Duodenal mucosa (tissue), 2 donors: ENCODE measurements at regions not wholly inside any gene's neighbourhood (a gene's known extent, or its start where the extent isn't known, plus 50 kb on each side); places are given as distances from the start of the nearest gene placed in this dataset.

Experiments
- H3K27ac ChIP-seq: one replicate; pipeline ENCODE4 v1.7.0; 2013; ENCODE audit warnings: low read depth, low read length
- H3K27me3 ChIP-seq, 2 donors: one replicate each; pipeline ENCODE4 v1.7.0; 2013; ENCODE audit warnings: low read length in 2 of 2, control low read depth in 1 of 2; ENCODE audit not compliant: insufficient read depth in 2 of 2, control insufficient read depth in 1 of 2
- H3K36me3 ChIP-seq, 2 donors: one replicate each; pipeline ENCODE4 v1.7.0; 2013; ENCODE audit warnings: low read length in 2 of 2, control low read depth in 1 of 2; ENCODE audit not compliant: insufficient read depth in 2 of 2, control insufficient read depth in 1 of 2
- H3K4me1 ChIP-seq, 2 donors: one replicate each; pipeline ENCODE4 v1.7.0; 2013; ENCODE audit warnings: low read length in 2 of 2, control low read depth in 1 of 2; ENCODE audit not compliant: insufficient read depth in 2 of 2, control insufficient read depth in 1 of 2
- H3K4me3 ChIP-seq, 2 donors: one replicate each; pipeline ENCODE4 v1.7.0; 2013; ENCODE audit warnings: low read length in 2 of 2, low read depth in 1 of 2
- H3K9ac ChIP-seq, 2 donors: one replicate each; pipeline ENCODE4 v1.7.0; 2013; ENCODE audit warnings: low read length in 2 of 2, low read depth in 1 of 2
- H3K9me3 ChIP-seq, 2 donors: one replicate each; pipeline ENCODE4 v1.7.0; 2013; ENCODE audit warnings: low read length in 2 of 2, control low read depth in 1 of 2; ENCODE audit not compliant: control insufficient read depth in 1 of 2

DNA sequence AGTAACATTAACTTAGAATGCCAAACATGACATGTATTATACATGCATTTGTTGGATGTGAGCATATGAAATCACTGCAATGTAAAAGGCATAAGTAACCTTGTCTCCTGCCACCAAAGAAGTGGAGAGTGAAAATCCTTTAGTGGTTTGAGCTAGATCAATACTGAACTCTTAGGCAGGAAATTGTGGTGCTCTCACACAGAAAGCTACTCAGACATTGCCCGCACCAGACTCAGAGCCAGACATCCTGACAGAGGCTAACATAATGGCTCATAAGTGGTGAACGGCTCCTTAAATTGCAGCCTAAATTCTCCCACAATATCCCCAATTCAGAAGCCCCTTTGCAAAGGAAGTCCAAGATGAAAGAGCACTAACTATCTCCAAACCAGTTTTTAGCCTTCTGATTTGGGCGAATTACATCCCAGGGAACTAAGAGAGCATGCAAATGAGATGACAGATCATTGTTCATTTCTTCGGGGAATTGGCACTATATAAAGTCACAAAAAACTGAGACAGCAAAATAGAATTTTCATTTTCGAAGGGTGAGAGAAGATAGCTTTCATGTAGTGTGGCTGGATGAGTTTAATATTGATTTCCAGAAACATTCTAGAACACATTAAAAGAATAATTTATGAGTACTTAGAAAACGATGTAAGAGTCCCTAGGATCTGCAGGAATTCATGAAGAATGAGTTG is 233.6 kb upstream of the RPS6KA3 start:
- Histone ChIP-seq H3K27me3 (no peaks in the 10 kb centered on the region), H3K36me3 (no peaks in the 10 kb centered on the region), H3K9ac (no peak overlapping the region), H3K4me3 (no peak overlapping the region), H3K27ac (no peak overlapping the region), H3K4me1 (peaks cover 0 to 10% of the 10 kb centered on the region in 2 donors), H3K9me3 (no peaks in the 10 kb centered on the region)

DNA sequence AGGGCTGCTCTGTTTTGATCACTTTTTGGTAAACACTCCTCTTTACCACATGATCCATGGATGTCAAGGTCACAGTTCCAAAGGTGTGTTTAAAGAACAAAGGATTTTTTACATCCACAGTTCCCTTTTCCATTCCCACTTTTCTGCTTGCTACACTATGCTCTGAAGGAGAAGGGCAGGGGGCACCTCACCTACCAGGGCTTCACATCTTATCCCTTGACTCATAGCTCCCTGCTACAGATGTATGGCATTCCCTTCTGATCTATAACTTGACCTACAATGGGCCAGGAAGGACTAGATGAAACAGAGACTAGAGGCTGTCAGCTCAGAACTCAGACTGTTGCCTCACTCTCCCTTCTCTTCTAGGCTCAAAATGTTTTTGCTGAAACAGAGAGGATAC is 233.1 kb upstream of the RPS6KA3 start:
- no peak overlapping the region for H3K27ac ChIP-seq

DNA sequence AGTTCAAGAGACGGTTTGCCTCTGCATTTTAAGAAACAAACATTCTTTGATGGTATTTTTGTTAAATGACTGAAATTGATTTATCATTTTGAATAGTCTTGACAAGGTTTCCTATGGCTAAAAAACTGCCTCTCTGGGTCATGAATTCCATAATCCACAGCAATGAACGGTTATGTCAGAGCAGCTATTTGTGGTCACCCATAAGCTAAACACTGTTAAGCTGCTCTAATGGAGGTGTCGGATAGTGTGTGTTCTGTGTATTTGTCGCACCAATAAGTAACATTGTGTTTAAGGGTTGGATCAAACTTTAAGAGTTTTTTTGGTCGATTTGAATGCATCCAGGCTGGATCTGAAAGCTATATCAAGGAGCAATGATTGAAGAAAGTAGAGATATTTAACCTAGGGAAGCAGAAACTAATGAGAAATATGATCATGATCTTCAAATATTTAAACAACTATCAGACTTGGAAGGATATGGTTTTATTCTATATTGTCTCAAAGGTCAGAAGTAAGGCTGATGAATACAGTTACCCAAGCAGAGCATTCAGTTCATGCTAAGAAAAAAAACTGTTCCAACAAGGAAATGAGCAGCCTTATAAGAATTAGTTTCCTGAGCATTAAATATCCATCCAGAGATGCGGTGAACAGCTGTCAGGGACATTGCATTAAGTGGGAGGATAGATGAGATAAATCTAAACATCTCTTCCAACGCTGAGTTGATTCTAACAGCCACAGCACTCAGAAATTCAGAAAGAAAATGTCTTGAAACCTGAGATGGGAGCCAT is 232.3 kb upstream of the RPS6KA3 start:
- H3K36me3 ChIP-seq: no peaks in the 10 kb centered on the region
- H3K4me3 ChIP-seq: no peak overlapping the region
- H3K4me1 ChIP-seq: peaks cover 0 to 10% of the 10 kb centered on the region in 2 donors
- no peak overlapping the region for H3K27ac ChIP-seq
- no peak overlapping the region for H3K9ac ChIP-seq
- no peaks in the 10 kb centered on the region for H3K9me3 ChIP-seq
- no peaks in the 10 kb centered on the region for H3K27me3 ChIP-seq

More for the DNA sequence above, 233.1 kb upstream of the RPS6KA3 start:
- H3K27me3 ChIP-seq: no peaks in the 10 kb centered on the region
- H3K9ac ChIP-seq: no peak overlapping the region
- no peak overlapping the region for H3K4me3 ChIP-seq
- H3K4me1 ChIP-seq: peaks cover 0 to 10% of the 10 kb centered on the region in 2 donors
- no peaks in the 10 kb centered on the region for H3K36me3 ChIP-seq
- no peaks in the 10 kb centered on the region for H3K9me3 ChIP-seq

GRCh38 chrX:20495575-20495974 is 228.9 kb upstream of the RPS6KA3 start:
- no peaks in the 10 kb centered on the region for H3K36me3 ChIP-seq
- peaks cover 0 to 10% of the 10 kb centered on the region in 2 donors for H3K4me1 ChIP-seq
- H3K9me3 ChIP-seq: no peaks in the 10 kb centered on the region
- H3K27ac ChIP-seq: no peak overlapping the region
- H3K27me3 ChIP-seq: no peaks in the 10 kb centered on the region
- no peak overlapping the region for H3K4me3 ChIP-seq
- no peak overlapping the region for H3K9ac ChIP-seq

GRCh38 chrX:20488473-20488872 is 221.8 kb upstream of the RPS6KA3 start:
- no peaks in the 10 kb centered on the region for H3K4me1 ChIP-seq
- H3K36me3 ChIP-seq: no peaks in the 10 kb centered on the region
- H3K27ac ChIP-seq: no peak overlapping the region
- no peaks in the 10 kb centered on the region for H3K9me3 ChIP-seq
- no peak overlapping the region for H3K4me3 ChIP-seq
- H3K9ac ChIP-seq: no peak overlapping the region
- H3K27me3 ChIP-seq: no peaks in the 10 kb centered on the region

GRCh38 chrX:20487227-20487626 is 220.5 kb upstream of the RPS6KA3 start:
- Histone ChIP-seq H3K27ac (no peak overlapping the region), H3K27me3 (no peaks in the 10 kb centered on the region), H3K9ac (no peak overlapping the region), H3K4me1 (no peaks in the 10 kb centered on the region), H3K4me3 (no peak overlapping the region), H3K9me3 (no peaks in the 10 kb centered on the region), H3K36me3 (no peaks in the 10 kb centered on the region)

DNA sequence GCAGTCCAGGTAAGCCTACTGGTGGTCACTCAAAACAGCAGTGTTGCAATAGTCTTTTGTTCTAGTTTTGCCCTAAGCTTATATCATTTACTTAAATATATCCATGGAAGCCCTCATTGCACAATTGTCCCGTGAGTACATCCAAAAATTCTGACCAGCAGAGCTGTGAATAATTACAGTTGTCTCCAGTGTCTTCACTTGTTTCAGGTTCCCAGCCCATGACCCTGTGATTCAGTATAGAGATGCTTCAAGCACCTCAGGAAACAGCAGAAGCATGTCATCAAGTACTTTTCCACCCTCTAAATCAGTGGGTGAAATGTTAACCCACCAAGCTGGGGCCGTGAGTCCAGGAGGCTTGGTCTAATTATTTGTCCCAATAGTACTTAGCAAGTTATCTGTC is 214.9 kb upstream of the RPS6KA3 start:
- H3K9ac ChIP-seq: no peak overlapping the region
- H3K27me3 ChIP-seq: no peaks in the 10 kb centered on the region
- no peak overlapping the region for H3K27ac ChIP-seq
- no peaks in the 10 kb centered on the region for H3K9me3 ChIP-seq
- H3K4me3 ChIP-seq: no peak overlapping the region
- H3K36me3 ChIP-seq: no peaks in the 10 kb centered on the region
- H3K4me1 ChIP-seq: peaks cover 0 to 6% of the 10 kb centered on the region in 2 donors

GRCh38 chrX:20479896-20480295 is 213.2 kb upstream of the RPS6KA3 start:
- Histone ChIP-seq H3K36me3 (no peaks in the 10 kb centered on the region), H3K4me3 (no peak overlapping the region), H3K4me1 (peaks cover 0 to 6% of the 10 kb centered on the region in 2 donors), H3K27ac (no peak overlapping the region), H3K27me3 (no peaks in the 10 kb centered on the region), H3K9me3 (no peaks in the 10 kb centered on the region), H3K9ac (no peak overlapping the region)

DNA sequence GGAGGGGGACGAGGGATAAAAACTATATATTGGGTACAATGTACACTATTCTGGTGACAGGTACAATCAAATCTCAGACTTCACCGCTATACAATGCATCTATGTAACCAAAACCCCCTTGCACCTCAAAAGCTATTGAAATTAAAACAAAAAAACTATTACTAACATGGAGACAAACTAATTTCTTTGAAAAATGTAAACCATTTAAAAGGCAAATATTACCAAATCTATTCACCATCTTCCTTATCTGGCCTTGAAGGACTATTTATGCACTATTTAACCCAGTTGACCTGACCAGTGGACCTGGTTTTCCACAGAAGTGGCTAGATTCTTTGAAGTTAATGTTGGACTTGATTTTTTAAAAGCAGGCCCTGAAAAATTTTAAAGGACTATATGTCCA is 212.3 kb upstream of the RPS6KA3 start:
- Histone ChIP-seq H3K36me3 (no peaks in the 10 kb centered on the region), H3K9ac (no peak overlapping the region), H3K9me3 (no peaks in the 10 kb centered on the region), H3K4me1 (peaks cover 0 to 6% of the 10 kb centered on the region in 2 donors), H3K27me3 (no peaks in the 10 kb centered on the region), H3K27ac (no peak overlapping the region), H3K4me3 (no peak overlapping the region)

DNA sequence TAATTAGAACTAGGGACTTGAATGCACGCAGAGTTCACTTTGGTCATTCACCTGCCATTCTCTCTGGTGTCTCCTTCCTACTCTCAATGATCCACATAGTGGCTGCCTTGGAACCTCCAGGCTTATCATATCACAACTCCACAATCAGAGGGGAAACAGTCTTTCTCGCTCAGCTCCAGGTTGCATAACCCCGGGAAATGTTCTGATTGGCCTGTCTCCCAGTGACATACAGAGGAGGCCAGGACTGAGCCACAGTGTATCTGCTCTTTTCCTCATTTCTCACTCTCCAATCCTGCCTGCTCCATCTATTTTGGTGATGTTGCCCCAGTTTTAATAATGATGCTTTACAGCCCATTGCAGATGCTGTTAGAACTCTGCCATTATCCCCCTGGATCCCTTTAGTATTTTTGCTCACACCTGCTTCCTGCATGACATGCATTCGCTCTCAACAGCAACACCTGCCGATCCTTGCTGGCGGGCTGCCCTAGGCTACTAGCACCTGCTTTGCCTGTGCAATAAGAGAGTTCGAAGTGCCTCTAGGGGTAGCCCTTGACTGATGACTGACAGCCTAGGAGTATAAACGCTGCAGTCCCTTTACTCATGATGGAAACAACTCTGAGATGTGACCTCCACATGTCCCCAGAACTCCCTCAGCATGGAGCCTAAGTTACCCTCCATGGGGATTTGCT is 211.3 kb upstream of the RPS6KA3 start:
- Histone ChIP-seq H3K9ac (no peak overlapping the region), H3K27me3 (no peaks in the 10 kb centered on the region), H3K36me3 (no peaks in the 10 kb centered on the region), H3K27ac (no peak overlapping the region), H3K4me3 (no peak overlapping the region), H3K9me3 (no peaks in the 10 kb centered on the region), H3K4me1 (peaks cover 0 to 6% of the 10 kb centered on the region in 2 donors)
